ENCODE measurements at regions not wholly inside any gene's neighbourhood (a gene's known extent, or its start where the extent isn't known, plus 50 kb on each side); places are given as distances from the start of the nearest gene placed in this dataset.

- TF ChIP-seq, protein P1, sequence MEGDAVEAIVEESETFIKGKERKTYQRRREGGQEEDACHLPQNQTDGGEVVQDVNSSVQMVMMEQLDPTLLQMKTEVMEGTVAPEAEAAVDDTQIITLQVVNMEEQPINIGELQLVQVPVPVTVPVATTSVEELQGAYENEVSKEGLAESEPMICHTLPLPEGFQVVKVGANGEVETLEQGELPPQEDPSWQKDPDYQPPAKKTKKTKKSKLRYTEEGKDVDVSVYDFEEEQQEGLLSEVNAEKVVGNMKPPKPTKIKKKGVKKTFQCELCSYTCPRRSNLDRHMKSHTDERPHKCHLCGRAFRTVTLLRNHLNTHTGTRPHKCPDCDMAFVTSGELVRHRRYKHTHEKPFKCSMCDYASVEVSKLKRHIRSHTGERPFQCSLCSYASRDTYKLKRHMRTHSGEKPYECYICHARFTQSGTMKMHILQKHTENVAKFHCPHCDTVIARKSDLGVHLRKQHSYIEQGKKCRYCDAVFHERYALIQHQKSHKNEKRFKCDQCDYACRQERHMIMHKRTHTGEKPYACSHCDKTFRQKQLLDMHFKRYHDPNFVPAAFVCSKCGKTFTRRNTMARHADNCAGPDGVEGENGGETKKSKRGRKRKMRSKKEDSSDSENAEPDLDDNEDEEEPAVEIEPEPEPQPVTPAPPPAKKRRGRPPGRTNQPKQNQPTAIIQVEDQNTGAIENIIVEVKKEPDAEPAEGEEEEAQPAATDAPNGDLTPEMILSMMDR (IDR thresholded peaks at IDR 0.05; ENCODE audit: low read length) = no peak
- no peak for TF ChIP-seq EZH2 (IDR thresholded peaks at IDR 0.05; ENCODE audit: borderline replicate concordance, low read length)
These were observed 99.8 kb upstream of the TEX13C start for GRCh38 chrX:125219852-125220251.
